OCI-LY3 (cell line): ENCODE measurements at regions not wholly inside any gene's neighbourhood (a gene's known extent, or its start where the extent isn't known, plus 50 kb on each side); places are given as distances from the start of the nearest gene placed in this dataset.

Source experiments
- CTCF ChIP-seq: fragments of 200-600, 300-600 bp; sonication (generic); IDR thresholded peaks from 2 replicates; pipeline ENCODE4 v1.5.1; 2014; ENCODE audit warnings: antibody characterized with exemption, low read length, low read depth
- EZH2phosphoT487 ChIP-seq: fragments of 200-600 bp; shearing (Covaris generic); IDR thresholded peaks from 2 replicates; pipeline ENCODE4 v1.6.1; 2018; ENCODE audit warnings: antibody characterized with exemption, mixed run types, low read depth

DNA sequence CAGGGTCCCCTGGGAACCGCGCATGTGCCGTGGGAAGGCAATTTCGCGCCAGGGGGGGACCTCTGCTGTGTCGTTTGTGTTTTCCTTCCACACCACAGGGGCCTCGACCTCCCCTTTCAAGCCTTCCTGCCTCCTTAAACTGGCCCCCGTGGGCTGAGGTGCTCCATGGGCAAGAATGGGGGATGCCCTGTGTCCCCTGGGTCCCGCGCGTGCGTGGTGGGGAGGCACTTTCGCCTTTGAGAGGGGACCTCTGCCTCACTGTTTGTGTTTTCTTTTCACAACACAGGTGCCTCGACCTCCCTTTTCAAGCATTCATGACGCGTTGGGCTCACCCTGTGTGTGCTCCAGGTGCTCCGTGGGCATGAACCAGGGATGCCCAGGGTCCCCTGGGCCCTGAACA, 348.8 kb downstream of the ALG10 start:
- TF ChIP-seq EZH2phosphoT487: no peak
- TF ChIP-seq CTCF: no peak
